Left renal pelvis (tissue), 4 donors: ENCODE measurements at regions not wholly inside any gene's neighbourhood (a gene's known extent, or its start where the extent isn't known, plus 50 kb on each side); places are given as distances from the start of the nearest gene placed in this dataset.
"Not testable (repeated sequence)": the region's sequence is repeated elsewhere in the genome, so short reads cannot be mapped to it uniquely, and the experiment has no call there.

Experiments used
- DNase-seq, 4 donors: peaks; one replicate each; pipeline ENCODE4 v3.0.0-alpha.2; 2013; ENCODE audit warnings: low read depth in 4 of 4, low spot score in 3 of 4

GRCh38 chr4:81319657-81320056, 104.6 kb upstream of the PRKG2 start:
- DNase-seq = no peak

DNA sequence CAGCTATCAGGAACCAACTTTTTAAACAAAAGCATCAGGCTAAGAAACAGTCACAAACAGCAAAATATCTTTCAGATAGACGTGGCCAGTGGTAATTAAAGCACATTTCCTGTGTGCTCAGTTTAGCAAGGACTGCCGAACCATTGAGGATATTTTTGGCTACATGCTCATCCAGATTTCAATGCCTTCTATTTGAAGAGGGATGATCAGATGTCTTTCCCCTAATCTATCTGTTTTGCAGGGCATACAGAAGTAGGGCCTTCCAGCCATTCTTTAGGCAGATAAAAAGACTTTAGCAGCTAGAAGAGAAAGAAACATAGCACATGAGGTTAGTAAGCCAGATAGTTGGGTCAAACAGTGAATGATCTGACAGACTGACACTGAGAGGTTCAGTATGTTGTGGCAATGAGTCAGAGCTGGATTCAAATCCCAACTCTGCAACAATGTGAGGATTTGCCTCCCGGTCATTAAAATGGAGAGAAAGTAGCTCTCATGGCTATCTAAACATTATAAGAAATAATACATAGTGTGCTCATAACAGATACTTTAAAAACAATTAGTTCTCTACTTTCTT, 100.0 kb upstream of the PRKG2 start:
- no peak for DNase-seq

GRCh38 chr4:81314196-81314896, 99.3 kb upstream of the PRKG2 start:
- peak; percentile 85 to 94 (median 88) for DNase-seq

- no peak for DNase-seq
Measured at GRCh38 chr4:81307991-81308390, 93.0 kb upstream of the PRKG2 start.

DNA sequence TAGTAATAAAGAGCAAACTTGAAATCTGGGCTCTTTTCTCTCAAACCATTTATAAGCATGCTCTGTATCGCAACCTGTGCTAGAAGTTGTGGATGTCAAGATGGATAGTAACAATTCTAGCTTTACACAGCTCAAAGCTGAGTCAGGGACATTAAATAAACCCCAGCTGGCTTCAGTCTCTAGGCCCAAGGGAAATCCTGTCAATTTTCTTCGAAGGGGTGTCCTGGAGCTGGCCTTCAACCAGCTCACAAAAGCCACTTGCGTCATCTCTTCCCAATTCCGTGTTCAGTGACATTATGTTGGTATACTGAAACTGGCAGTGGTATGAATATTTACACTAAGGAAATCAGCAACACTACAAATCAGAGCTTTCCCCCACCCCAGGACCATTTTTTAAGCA, 89.8 kb upstream of the PRKG2 start:
- DNase-seq = no peak

- DNase-seq = not testable (repeated sequence)
Measured at GRCh38 chr4:81300352-81300751, 85.3 kb upstream of the PRKG2 start.

DNA sequence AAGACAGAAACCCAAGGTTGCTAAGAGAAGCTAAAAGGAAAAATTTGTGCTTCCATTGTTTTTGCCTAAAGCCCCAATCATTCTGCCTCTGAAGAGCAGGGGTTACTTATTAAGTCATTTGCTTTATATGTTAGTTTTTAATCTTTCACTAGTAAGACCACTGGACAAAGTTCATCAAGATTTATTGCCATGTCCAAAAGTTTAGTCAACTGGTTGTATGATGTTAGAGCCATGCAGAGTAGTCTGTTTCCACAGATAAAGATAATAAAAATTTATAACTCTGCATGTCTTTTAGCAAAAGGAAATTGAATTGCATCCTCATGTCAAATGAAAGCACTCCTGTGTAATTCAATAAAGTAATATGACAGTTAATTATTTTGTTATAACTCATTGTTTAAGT, 75.8 kb upstream of the PRKG2 start:
- no peak for DNase-seq

GRCh38 chr4:81287101-81287500, 72.1 kb upstream of the PRKG2 start:
- no peak for DNase-seq

- DNase-seq = no peak
Measured at GRCh38 chr4:81282131-81282530, 67.1 kb upstream of the PRKG2 start.

- no peak for DNase-seq
Measured at GRCh38 chr4:81274460-81274859, 59.4 kb upstream of the PRKG2 start.

DNA sequence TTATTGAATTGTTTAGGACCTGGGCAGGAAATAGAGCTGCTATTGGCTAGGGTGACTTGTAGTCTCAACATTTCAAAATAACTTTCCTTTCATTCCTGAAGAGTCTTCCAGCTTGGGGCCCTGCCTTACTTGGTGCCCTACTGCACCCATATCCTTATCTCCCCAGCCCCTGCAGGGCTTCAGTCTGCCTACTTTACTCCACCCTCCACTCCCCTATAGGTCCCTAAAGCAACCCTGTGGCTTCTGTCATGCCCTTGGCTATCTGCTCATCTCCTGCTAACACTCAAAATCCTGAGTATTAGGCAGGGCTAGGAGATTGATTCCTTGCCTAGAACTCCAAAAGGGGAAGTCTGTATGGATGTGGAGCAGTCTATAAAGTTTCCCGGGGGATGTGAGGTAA, 57.6 kb upstream of the PRKG2 start:
- no peak for DNase-seq
